SJCRH30 (cell line): ENCODE measurements at regions not wholly inside any gene's neighbourhood (a gene's known extent, or its start where the extent isn't known, plus 50 kb on each side); places are given as distances from the start of the nearest gene placed in this dataset.

ENCODE experiments used
- DNase-seq, 2 experiments: peaks; one replicate each; pipeline ENCODE4 v3.0.0-alpha.2; 2015 to 2020
- H3K27ac ChIP-seq: fragments of 250-450 bp; sonication (Bioruptor Pico); 2 replicates; pipeline ENCODE4 v1.5.1; 2020; ENCODE audit warnings: mild to moderate bottlenecking, moderate library complexity
- H3K27me3 ChIP-seq: fragments of 250-450 bp; sonication (Bioruptor Pico); 2 replicates; pipeline ENCODE4 v1.5.1; 2020; ENCODE audit warnings: mild to moderate bottlenecking, moderate library complexity
- H3K36me3 ChIP-seq: fragments of 250-450 bp; sonication (Bioruptor Pico); 2 replicates; pipeline ENCODE4 v1.5.1; 2020; ENCODE audit warnings: mild to moderate bottlenecking, moderate library complexity
- H3K4me1 ChIP-seq: fragments of 250-450 bp; sonication (Bioruptor Pico); 2 replicates; pipeline ENCODE4 v1.5.1; 2020; ENCODE audit warnings: mild to moderate bottlenecking, moderate library complexity
- H3K4me3 ChIP-seq: fragments of 250-450 bp; sonication (Bioruptor Pico); 2 replicates; pipeline ENCODE4 v1.5.1; 2020; ENCODE audit warnings: mild to moderate bottlenecking, moderate library complexity
- H3K9me3 ChIP-seq: fragments of 250-450 bp; sonication (Bioruptor Pico); replicated peaks from 2 replicates; pipeline ENCODE4 v1.5.1; 2020; ENCODE audit warnings: mild to moderate bottlenecking, moderate library complexity

- Histone ChIP-seq H3K4me3 (no peak overlapping the region), H3K4me1 (peaks cover 30% of the 10 kb centered on the region), H3K9me3 (no peaks in the 10 kb centered on the region), H3K36me3 (no peaks in the 10 kb centered on the region; the same call in 1 of the 2 replicates), H3K27me3 (no peaks in the 10 kb centered on the region), H3K27ac (peak overlapping the region; percentile 27)
- peak; percentile 84 to 85 for DNase-seq
These were observed 147.6 kb downstream of the MIAT start for GRCh38 chr22:26804911-26805539.

GRCh38 chr22:26806445-26807175 lies 149.2 kb downstream of the MIAT start:
- DNase-seq: peak; percentile 65 to 78
- peak overlapping the region; percentile 60 for H3K27ac ChIP-seq
- peaks cover 24% of the 10 kb centered on the region; the same call in 1 of the 2 replicates for H3K4me1 ChIP-seq
- no peaks in the 10 kb centered on the region for H3K36me3 ChIP-seq
- H3K27me3 ChIP-seq: no peaks in the 10 kb centered on the region
- H3K4me3 ChIP-seq: no peak overlapping the region
- no peaks in the 10 kb centered on the region for H3K9me3 ChIP-seq

DNA sequence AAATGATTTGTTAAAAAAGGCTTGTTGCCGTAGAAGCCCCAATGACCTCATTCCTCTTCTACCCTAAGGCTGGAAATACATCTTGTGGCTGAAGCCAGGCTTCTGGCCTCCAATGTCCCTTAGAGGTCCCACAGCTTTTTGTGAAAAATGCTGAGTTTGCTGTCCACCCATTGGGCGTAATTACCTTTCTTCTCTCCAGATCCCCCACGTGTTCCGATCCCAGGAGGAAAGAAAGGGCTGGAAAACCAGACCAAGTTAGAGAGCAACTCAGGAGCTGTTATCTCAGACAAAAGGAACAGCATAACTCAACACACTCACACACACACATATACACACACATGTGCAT lies 154.2 kb downstream of the MIAT start:
- H3K4me3 ChIP-seq: no peak overlapping the region
- no peaks in the 10 kb centered on the region for H3K36me3 ChIP-seq
- peaks cover 7% of the 10 kb centered on the region; the same call in 1 of the 2 replicates for H3K4me1 ChIP-seq
- no peak for DNase-seq
- H3K9me3 ChIP-seq: no peaks in the 10 kb centered on the region
- H3K27me3 ChIP-seq: no peaks in the 10 kb centered on the region
- no peak overlapping the region for H3K27ac ChIP-seq

GRCh38 chr22:26812731-26813130 lies 155.3 kb downstream of the MIAT start:
- no peaks in the 10 kb centered on the region for H3K36me3 ChIP-seq
- H3K4me3 ChIP-seq: no peak overlapping the region
- H3K4me1 ChIP-seq: peaks cover 7% of the 10 kb centered on the region; the same call in 1 of the 2 replicates
- no peaks in the 10 kb centered on the region for H3K27me3 ChIP-seq
- DNase-seq: no peak
- H3K27ac ChIP-seq: no peak overlapping the region
- H3K9me3 ChIP-seq: no peaks in the 10 kb centered on the region

DNA sequence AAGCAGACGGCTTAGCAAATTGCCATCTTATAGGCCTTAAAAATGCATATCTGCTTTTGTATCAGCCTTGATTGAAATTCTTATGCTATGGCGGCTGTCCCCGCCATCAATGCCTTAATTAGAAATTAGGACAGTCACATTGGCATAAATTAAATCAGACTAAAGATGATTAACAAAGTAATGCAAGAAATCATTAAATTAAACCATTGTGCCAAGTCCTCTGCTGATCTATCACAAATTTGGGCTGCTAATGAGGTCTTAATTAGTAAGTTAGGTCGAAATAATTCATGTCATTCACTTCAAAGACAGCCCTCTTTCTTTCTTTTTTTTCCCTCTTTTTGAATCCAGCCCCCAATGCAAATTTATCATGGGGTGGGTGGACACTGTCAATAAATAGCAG lies 159.3 kb downstream of the MIAT start:
- Histone ChIP-seq H3K4me3 (no peak overlapping the region), H3K27ac (no peak overlapping the region), H3K4me1 (no peaks in the 10 kb centered on the region), H3K27me3 (no peaks in the 10 kb centered on the region), H3K9me3 (no peaks in the 10 kb centered on the region), H3K36me3 (no peaks in the 10 kb centered on the region)
- DNase-seq: no peak

- Histone ChIP-seq H3K27ac (no peak overlapping the region), H3K36me3 (no peaks in the 10 kb centered on the region), H3K9me3 (no peaks in the 10 kb centered on the region), H3K4me1 (no peaks in the 10 kb centered on the region), H3K4me3 (no peak overlapping the region), H3K27me3 (no peaks in the 10 kb centered on the region)
- DNase-seq: no peak
These were observed 160.5 kb downstream of the MIAT start for GRCh38 chr22:26817926-26818325.

DNA sequence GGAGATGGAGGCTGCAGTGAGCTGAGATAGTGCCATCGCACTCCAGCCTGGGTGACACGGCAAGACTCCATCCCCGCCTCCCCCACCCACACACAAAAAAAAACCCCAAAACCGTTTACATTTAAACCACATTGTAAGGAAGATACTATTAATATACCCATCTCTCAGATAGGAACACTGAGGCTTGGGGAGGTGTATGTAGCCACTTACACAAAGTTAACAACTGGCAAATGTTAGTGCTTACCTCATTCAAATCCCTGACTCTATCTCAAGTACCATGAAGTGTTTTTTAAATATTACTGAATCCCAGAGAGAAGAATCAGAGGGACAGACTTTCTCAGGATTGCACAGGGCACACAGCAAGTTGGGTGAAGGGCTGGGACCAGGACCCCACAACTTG lies 164.5 kb downstream of the MIAT start:
- Histone ChIP-seq H3K9me3 (no peaks in the 10 kb centered on the region), H3K4me3 (no peak overlapping the region), H3K4me1 (no peaks in the 10 kb centered on the region), H3K36me3 (no peaks in the 10 kb centered on the region), H3K27me3 (no peaks in the 10 kb centered on the region), H3K27ac (no peak overlapping the region)
- no peak for DNase-seq

- no peaks in the 10 kb centered on the region for H3K27me3 ChIP-seq
- no peak overlapping the region for H3K27ac ChIP-seq
- DNase-seq: no peak
- H3K9me3 ChIP-seq: no peaks in the 10 kb centered on the region
- H3K4me1 ChIP-seq: no peaks in the 10 kb centered on the region
- no peaks in the 10 kb centered on the region for H3K36me3 ChIP-seq
- H3K4me3 ChIP-seq: no peak overlapping the region
These were observed 164.9 kb downstream of the MIAT start for GRCh38 chr22:26822313-26822712.

DNA sequence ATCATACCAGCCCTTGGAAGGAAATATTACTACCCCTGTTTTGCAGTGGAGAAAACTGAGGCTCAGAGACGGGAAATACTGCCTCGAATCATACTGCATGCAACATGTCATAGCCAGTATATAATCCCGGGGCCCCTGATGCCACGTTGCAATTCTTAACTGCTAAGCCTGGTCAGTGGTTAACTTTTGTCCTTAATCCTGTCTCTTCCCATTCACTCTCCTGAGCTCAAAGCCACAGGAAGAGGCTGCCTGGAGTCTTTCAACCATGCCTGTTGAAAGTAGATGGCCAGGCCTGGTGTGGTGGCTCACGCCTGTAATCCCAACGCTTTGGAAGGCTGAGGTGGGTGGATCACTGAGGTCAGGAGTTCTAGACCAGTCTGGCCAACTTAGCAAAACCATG lies 166.6 kb downstream of the MIAT start:
- no peaks in the 10 kb centered on the region for H3K27me3 ChIP-seq
- H3K4me1 ChIP-seq: no peaks in the 10 kb centered on the region
- no peak overlapping the region for H3K27ac ChIP-seq
- H3K4me3 ChIP-seq: no peak overlapping the region
- DNase-seq: no peak
- no peaks in the 10 kb centered on the region for H3K9me3 ChIP-seq
- no peaks in the 10 kb centered on the region for H3K36me3 ChIP-seq

GRCh38 chr22:26825960-26826935 lies 168.9 kb downstream of the MIAT start:
- no peak overlapping the region for H3K4me3 ChIP-seq
- H3K36me3 ChIP-seq: no peaks in the 10 kb centered on the region
- H3K27ac ChIP-seq: no peak overlapping the region
- no peaks in the 10 kb centered on the region for H3K9me3 ChIP-seq
- DNase-seq: no peak
- peaks cover 18% of the 10 kb centered on the region for H3K4me1 ChIP-seq
- no peaks in the 10 kb centered on the region for H3K27me3 ChIP-seq

- Histone ChIP-seq H3K4me1 (peaks cover 20% of the 10 kb centered on the region), H3K4me3 (no peak overlapping the region), H3K27me3 (no peaks in the 10 kb centered on the region), H3K27ac (no peak overlapping the region), H3K36me3 (no peaks in the 10 kb centered on the region), H3K9me3 (no peaks in the 10 kb centered on the region)
- no peak for DNase-seq
These were observed 170.2 kb downstream of the MIAT start for GRCh38 chr22:26827611-26828010.

DNA sequence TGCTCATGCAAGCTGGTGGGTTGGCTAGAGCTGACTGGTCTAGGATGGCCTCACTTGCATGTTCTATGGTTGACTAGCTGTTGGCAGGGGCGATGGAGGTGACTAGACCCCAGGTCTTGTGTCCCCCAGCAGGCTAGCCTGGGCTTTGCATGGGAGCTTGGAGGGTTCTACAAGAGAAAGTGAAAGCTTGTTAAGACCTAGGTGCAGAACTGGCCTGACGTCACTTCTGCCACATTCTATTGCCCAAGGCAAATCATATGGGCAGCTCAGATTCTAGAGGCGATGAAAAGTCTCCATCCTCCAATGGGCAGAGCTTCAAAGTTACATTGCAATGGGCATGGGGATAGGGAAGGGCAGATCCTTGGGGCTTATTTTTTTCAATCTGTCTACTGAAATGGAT lies 170.9 kb downstream of the MIAT start:
- no peaks in the 10 kb centered on the region for H3K36me3 ChIP-seq
- H3K27ac ChIP-seq: no peak overlapping the region
- no peak overlapping the region for H3K4me3 ChIP-seq
- no peaks in the 10 kb centered on the region for H3K9me3 ChIP-seq
- no peaks in the 10 kb centered on the region for H3K27me3 ChIP-seq
- DNase-seq: no peak
- H3K4me1 ChIP-seq: peaks cover 20% of the 10 kb centered on the region

DNA sequence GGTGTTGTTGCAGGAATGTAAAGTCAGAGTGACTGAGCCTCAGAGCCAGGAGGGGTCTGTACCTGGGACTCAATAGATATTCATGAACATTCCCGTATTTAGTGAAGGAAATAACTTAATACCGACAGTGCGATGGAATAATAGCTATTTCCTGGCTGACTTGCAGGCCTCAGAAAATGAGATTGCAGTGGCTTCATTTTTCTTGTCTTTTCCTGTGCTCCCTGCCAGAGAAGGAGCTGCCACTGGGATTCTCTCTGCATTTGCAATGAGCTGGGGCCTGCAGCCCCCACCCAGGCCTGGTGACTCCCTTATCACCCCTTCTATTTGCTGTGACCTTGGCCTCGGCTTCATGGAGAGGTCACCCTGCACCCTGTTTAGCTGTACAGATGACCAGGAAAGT lies 173.4 kb downstream of the MIAT start:
- no peak for DNase-seq
- H3K36me3 ChIP-seq: no peaks in the 10 kb centered on the region

GRCh38 chr22:26835023-26835422 lies 177.6 kb downstream of the MIAT start:
- Histone ChIP-seq H3K4me1 (peaks cover 17% of the 10 kb centered on the region), H3K4me3 (no peak overlapping the region), H3K9me3 (no peaks in the 10 kb centered on the region), H3K27ac (no peak overlapping the region), H3K27me3 (no peaks in the 10 kb centered on the region), H3K36me3 (no peaks in the 10 kb centered on the region)
- no peak for DNase-seq

More for the DNA sequence above, 173.4 kb downstream of the MIAT start:
- no peaks in the 10 kb centered on the region for H3K27me3 ChIP-seq
- H3K9me3 ChIP-seq: no peaks in the 10 kb centered on the region
- H3K27ac ChIP-seq: no peak overlapping the region
- peaks cover 20% of the 10 kb centered on the region for H3K4me1 ChIP-seq
- no peak overlapping the region for H3K4me3 ChIP-seq
